Esophagus muscularis mucosa (tissue), 4 donors: ENCODE measurements at regions not wholly inside any gene's neighbourhood (a gene's known extent, or its start where the extent isn't known, plus 50 kb on each side); places are given as distances from the start of the nearest gene placed in this dataset.

ENCODE experiments used
- CTCF ChIP-seq, 3 experiments: fragments of 200-600 bp in 2 of 3; fragments of 450-650 bp in 1 of 3; sonication (generic) in 2 of 3; IDR thresholded peaks; one replicate each; pipeline ENCODE4 v1.5.1; 2017 to 2019; ENCODE audit warnings: antibody characterized with exemption in 3 of 3, mild to moderate bottlenecking in 2 of 3, moderate library complexity in 1 of 3
- EP300 ChIP-seq: sonication (generic); formaldehyde crosslinking; IDR thresholded peaks from one replicate; pipeline ENCODE4 v1.6.1; 2017; ENCODE audit warnings: antibody characterized with exemption
- POLR2AphosphoS5 ChIP-seq, 2 donors: sonication (generic); formaldehyde crosslinking; IDR thresholded peaks; one replicate each; pipeline ENCODE4 v1.6.1; 2017; ENCODE audit warnings: antibody characterized with exemption in 2 of 2

- TF ChIP-seq EP300 (no peak), POLR2AphosphoS5 (IDR thresholded peaks at IDR 0.05) (no peak), CTCF (IDR thresholded peaks at IDR 0.05) (no peak)
Measured at GRCh38 chr7:156464339-156464738, 176.2 kb upstream of the RNF32 start.
